ENCODE measurements at regions not wholly inside any gene's neighbourhood (a gene's known extent, or its start where the extent isn't known, plus 50 kb on each side); places are given as distances from the start of the nearest gene placed in this dataset.

DNA sequence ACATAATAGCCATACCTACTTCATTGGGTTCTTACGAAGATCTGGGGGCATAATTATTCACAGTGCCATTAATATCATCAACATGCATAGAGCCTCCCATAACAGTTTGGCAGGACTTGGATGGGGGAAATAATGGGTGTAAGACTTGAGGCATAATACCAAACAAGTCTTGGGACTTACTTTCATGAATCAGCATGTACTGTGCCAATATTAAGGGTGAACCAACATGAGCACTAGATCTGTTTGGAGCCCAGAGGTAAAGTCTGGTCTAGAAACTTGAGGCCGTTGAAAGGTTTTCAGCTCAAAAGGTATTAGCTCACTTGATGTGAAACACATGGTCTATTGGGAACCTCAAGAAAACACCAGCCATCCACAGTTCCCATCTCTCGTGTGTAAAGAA lies 56.7 kb upstream of the ZC3H11B start:
- TF ChIP-seq EZH2 (IDR thresholded peaks at IDR 0.05; ENCODE audit: borderline replicate concordance, low read length) (no peak), CTCF (IDR thresholded peaks at IDR 0.05; ENCODE audit: low read length) (no peak)

All from OCI-LY1 (cell line).